HEK293T (cell line): ENCODE measurements at regions not wholly inside any gene's neighbourhood (a gene's known extent, or its start where the extent isn't known, plus 50 kb on each side); places are given as distances from the start of the nearest gene placed in this dataset.

Experiments used
- ARNT ChIP-seq: fragments of 450-650 bp; IDR thresholded peaks from 2 replicates; pipeline ENCODE4 v1.6.1; 2017; ENCODE audit warnings: mild to moderate bottlenecking
- FOXK2 ChIP-seq: fragments of 450-650 bp; IDR thresholded peaks from 2 replicates; pipeline ENCODE4 v1.6.1; 2016; ENCODE audit warnings: mild to moderate bottlenecking
- FOXM1 ChIP-seq: fragments of 450-650 bp; IDR thresholded peaks from 2 replicates; pipeline ENCODE4 v1.6.1; 2017; ENCODE audit warnings: mild to moderate bottlenecking, borderline replicate concordance
- HDGF ChIP-seq: fragments of 450-650 bp; IDR thresholded peaks from 2 replicates; pipeline ENCODE4 v1.6.1; 2017; ENCODE audit warnings: antibody characterized with exemption, borderline replicate concordance
- SP1 ChIP-seq: fragments of 450-650 bp; IDR thresholded peaks from 2 replicates; pipeline ENCODE4 v1.6.1; 2017
- SUZ12 ChIP-seq: fragments of 450-650 bp; IDR thresholded peaks from 2 replicates; pipeline ENCODE4 v1.6.1; 2016; ENCODE audit warnings: mild to moderate bottlenecking
- TARDBP ChIP-seq: fragments of 450-650 bp; IDR thresholded peaks from 2 replicates; pipeline ENCODE4 v1.6.1; 2016

DNA sequence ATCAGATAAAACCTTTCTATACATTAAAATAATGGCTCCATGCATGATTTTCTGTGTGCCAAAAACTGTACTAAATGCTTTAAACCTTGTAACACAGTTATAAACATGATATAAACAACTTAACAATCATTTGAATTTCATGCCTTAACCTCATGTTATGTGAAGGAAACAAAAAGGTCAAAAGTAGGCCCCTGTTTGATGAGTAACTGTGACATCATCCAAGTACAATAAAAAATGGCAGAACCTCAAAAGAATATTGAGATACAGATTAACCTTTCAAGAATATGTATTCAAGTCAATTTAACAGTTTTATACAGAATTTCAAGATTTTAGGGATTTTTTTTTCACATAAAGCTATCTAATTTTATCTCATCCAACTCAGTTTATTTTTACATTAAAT, 310.7 kb upstream of the DCN start:
- TF ChIP-seq FOXK2, result no peak
- TF ChIP-seq SP1, result no peak
- TF ChIP-seq FOXM1, result no peak
- no peak for TF ChIP-seq SUZ12
- TF ChIP-seq ARNT, result no peak
- TF ChIP-seq TARDBP, result no peak
- no peak for TF ChIP-seq HDGF
